Chondrocyte (in vitro differentiated cells): ENCODE measurements at regions not wholly inside any gene's neighbourhood (a gene's known extent, or its start where the extent isn't known, plus 50 kb on each side); places are given as distances from the start of the nearest gene placed in this dataset.

Experiments
- DNase-seq: peaks from one replicate; pipeline ENCODE4 v3.0.0; 2021; ENCODE audit warnings: mixed read lengths, low spot score
- H3K27ac Mint-ChIP-seq: one replicate; pipeline ENCODE4 v1.8.0; 2021; ENCODE audit warnings: mild to moderate bottlenecking, moderate library complexity, mixed read lengths; ENCODE audit not compliant: unreplicated experiment
- H3K27me3 Mint-ChIP-seq: 2 replicates; pipeline ENCODE4 v1.8.0; 2021; ENCODE audit warnings: low read depth, mixed read lengths
- H3K36me3 Mint-ChIP-seq: 2 replicates; pipeline ENCODE4 v1.8.0; 2021; ENCODE audit warnings: low read depth, mixed read lengths
- H3K4me1 Mint-ChIP-seq: 2 replicates; pipeline ENCODE4 v1.8.0; 2021; ENCODE audit warnings: low read depth, mild to moderate bottlenecking, mixed read lengths
- H3K4me3 Mint-ChIP-seq: one replicate; pipeline ENCODE4 v1.8.0; 2021; ENCODE audit warnings: mild to moderate bottlenecking, moderate library complexity, mixed read lengths; ENCODE audit not compliant: unreplicated experiment
- H3K9me3 Mint-ChIP-seq: 2 replicates; pipeline ENCODE4 v1.8.0; 2021; ENCODE audit warnings: low read depth, mixed read lengths
- TF ChIP-seq, protein P1 (sequence below): fragments of 200-600 bp; sonication (generic); IDR thresholded peaks from 2 replicates; pipeline ENCODE4 v1.5.0; 2021; ENCODE audit warnings: antibody characterized with exemption, mild to moderate bottlenecking, moderate library complexity

DNA sequence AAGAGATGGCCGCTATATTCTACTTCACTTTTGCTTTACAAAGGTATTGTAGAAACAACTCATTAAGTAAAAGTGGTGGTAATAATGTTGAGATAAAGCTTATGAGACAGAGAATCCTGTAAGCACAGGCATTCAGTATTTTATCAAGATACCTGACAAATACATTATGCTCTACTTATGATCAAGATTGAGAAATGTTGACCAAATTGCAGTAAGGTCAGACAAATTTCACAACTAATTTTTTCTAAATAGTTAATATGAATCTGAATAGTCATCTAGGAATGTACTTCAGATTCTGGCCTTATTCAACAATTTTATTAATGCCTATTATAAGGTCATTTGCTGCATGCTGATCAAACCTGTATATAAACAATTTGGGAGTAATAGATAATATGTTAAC, 95.1 kb upstream of the MBNL1 start:
- no peaks in the 10 kb centered on the region for H3K36me3 Mint-ChIP-seq

DNA sequence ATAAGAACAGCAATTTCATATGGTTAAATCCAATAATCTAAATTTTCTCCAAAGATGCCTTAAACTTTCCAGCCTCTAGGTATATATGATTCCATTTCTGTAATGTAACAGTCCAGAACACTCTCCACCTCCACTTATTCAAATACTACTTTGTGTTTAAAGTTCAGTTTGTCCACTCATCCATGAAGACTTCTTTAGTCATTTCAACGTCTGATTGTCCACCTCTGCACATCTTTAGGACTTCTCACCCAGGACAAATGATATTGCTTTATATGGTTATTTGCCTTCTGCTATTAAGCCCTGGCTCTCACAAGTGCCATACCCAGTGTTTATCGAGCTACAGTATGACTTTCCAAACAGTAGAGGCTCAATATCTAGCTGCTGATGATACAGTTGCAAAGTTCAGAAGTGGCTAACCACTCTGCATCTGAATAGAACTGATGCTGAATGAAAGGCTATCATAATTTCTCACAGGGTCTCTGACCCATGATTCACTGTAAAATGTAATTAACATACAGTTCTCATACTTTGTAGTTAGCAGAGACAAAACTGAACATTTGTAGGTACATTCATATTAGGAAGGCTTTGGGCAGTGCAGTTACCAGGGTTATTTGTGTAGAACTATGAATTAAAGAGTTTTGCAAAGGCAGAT, 93.7 kb upstream of the MBNL1 start:
- Mint-ChIP-seq H3K36me3 (no peaks in the 10 kb centered on the region), H3K4me1 (peaks cover 45% of the 10 kb centered on the region), H3K27me3 (no peaks in the 10 kb centered on the region), H3K9me3 (peaks cover 2% of the 10 kb centered on the region), H3K4me3 (no peak overlapping the region), H3K27ac (peak overlapping the region; percentile 89)
- TF ChIP-seq, protein P1, sequence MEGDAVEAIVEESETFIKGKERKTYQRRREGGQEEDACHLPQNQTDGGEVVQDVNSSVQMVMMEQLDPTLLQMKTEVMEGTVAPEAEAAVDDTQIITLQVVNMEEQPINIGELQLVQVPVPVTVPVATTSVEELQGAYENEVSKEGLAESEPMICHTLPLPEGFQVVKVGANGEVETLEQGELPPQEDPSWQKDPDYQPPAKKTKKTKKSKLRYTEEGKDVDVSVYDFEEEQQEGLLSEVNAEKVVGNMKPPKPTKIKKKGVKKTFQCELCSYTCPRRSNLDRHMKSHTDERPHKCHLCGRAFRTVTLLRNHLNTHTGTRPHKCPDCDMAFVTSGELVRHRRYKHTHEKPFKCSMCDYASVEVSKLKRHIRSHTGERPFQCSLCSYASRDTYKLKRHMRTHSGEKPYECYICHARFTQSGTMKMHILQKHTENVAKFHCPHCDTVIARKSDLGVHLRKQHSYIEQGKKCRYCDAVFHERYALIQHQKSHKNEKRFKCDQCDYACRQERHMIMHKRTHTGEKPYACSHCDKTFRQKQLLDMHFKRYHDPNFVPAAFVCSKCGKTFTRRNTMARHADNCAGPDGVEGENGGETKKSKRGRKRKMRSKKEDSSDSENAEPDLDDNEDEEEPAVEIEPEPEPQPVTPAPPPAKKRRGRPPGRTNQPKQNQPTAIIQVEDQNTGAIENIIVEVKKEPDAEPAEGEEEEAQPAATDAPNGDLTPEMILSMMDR, result no peak
- no peak for DNase-seq

More for the DNA sequence above, 95.1 kb upstream of the MBNL1 start:
- Mint-ChIP-seq H3K27ac (no peak overlapping the region), H3K4me1 (peaks cover 49% of the 10 kb centered on the region), H3K9me3 (peaks cover 2% of the 10 kb centered on the region), H3K4me3 (no peak overlapping the region), H3K27me3 (no peaks in the 10 kb centered on the region)
- TF ChIP-seq, protein P1, result no peak
- no peak for DNase-seq

GRCh38 chr3:152175528-152175889, 93.2 kb upstream of the MBNL1 start:
- peaks cover 2% of the 10 kb centered on the region for H3K9me3 Mint-ChIP-seq
- H3K4me1 Mint-ChIP-seq, result peaks cover 45% of the 10 kb centered on the region
- H3K36me3 Mint-ChIP-seq, result no peaks in the 10 kb centered on the region
- no peaks in the 10 kb centered on the region for H3K27me3 Mint-ChIP-seq
- DNase-seq, result no peak
- H3K4me3 Mint-ChIP-seq, result no peak overlapping the region
- peak overlapping the region; percentile 89 for H3K27ac Mint-ChIP-seq
- TF ChIP-seq, protein P1, result no peak

- DNase-seq, result no peak
- H3K9me3 Mint-ChIP-seq, result peaks cover 2% of the 10 kb centered on the region
- no peaks in the 10 kb centered on the region for H3K36me3 Mint-ChIP-seq
- H3K4me3 Mint-ChIP-seq, result peak overlapping the region; percentile 21
- TF ChIP-seq, protein P1, result no peak
- H3K4me1 Mint-ChIP-seq, result peaks cover 45% of the 10 kb centered on the region
- peak overlapping the region; percentile 89 for H3K27ac Mint-ChIP-seq
- H3K27me3 Mint-ChIP-seq, result no peaks in the 10 kb centered on the region
These were observed 92.5 kb upstream of the MBNL1 start for GRCh38 chr3:152176241-152176640.

- Mint-ChIP-seq H3K4me1 (peaks cover 45% of the 10 kb centered on the region), H3K36me3 (no peaks in the 10 kb centered on the region), H3K4me3 (no peak overlapping the region), H3K27me3 (no peaks in the 10 kb centered on the region), H3K27ac (peak overlapping the region; percentile 89), H3K9me3 (no peaks in the 10 kb centered on the region)
- TF ChIP-seq, protein P1, result no peak
- no peak for DNase-seq
These were observed 91.7 kb upstream of the MBNL1 start for GRCh38 chr3:152176998-152177397.
